Fibroblast of pulmonary artery (primary cell): ENCODE measurements at regions not wholly inside any gene's neighbourhood (a gene's known extent, or its start where the extent isn't known, plus 50 kb on each side); places are given as distances from the start of the nearest gene placed in this dataset.
A peak's percentile ranks its signal among the peaks of the same experiment; 100 is the strongest.

Experiments used
- DNase-seq: peaks from one replicate; pipeline ENCODE4 v3.0.0-alpha.2; 2010; ENCODE audit warnings: low read depth
- H3K4me3 ChIP-seq: replicated peaks from 2 replicates; pipeline ENCODE4 v1.5.1; 2011; ENCODE audit warnings: low read depth, mild to moderate bottlenecking, control low read depth, low read length, moderate library complexity
- CTCF ChIP-seq: IDR thresholded peaks from 2 replicates; pipeline ENCODE4 v1.5.1; 2011; ENCODE audit warnings: mild to moderate bottlenecking, control low read depth, low read length, inconsistent platforms; ENCODE audit errors: missing control alignments

GRCh38 chr18:79611040-79611681 is 68.4 kb upstream of the CTDP1 start:
- no peak for TF ChIP-seq CTCF
- H3K4me3 ChIP-seq, result no peak overlapping the region
- peak; percentile 90 for DNase-seq

DNA sequence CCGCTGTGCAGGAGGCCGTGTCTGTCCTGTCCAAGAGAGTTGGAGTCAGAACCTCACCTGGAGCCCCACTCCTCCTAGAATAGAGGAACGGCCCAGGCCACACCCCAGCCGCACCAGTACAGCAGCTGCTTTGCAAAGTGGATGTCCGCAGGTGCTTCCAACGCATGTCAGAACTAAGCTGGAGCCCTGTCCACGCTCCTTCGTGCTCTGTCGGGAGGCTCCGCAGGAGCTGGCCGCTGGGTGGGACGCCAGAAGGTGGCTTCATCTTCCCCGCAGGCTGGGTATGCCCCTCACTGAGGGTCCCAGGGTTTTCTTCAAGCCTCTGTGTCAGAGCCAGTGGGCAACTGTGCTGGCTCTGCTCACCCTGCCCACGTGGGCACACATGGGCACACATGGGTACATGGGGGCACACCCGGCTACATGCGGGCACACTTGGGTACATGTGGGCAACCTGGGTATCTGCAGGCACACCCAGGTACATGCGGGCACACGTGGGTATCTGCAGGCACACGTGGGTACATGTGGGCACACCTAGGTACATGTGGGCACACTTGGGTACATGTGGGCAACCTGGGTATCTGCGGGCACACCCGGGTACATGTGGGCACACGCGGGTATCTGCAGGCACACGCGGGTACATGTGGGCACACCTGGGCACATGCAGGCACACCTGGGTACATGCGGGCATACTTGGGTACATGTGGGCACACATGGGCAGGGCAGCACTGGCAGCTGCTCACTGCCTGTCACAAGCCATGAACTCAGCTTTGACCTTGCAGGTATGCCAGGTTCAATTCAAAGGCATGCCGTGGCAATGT is 67.1 kb upstream of the CTDP1 start:
- no peak for TF ChIP-seq CTCF
- no peak for DNase-seq

DNA sequence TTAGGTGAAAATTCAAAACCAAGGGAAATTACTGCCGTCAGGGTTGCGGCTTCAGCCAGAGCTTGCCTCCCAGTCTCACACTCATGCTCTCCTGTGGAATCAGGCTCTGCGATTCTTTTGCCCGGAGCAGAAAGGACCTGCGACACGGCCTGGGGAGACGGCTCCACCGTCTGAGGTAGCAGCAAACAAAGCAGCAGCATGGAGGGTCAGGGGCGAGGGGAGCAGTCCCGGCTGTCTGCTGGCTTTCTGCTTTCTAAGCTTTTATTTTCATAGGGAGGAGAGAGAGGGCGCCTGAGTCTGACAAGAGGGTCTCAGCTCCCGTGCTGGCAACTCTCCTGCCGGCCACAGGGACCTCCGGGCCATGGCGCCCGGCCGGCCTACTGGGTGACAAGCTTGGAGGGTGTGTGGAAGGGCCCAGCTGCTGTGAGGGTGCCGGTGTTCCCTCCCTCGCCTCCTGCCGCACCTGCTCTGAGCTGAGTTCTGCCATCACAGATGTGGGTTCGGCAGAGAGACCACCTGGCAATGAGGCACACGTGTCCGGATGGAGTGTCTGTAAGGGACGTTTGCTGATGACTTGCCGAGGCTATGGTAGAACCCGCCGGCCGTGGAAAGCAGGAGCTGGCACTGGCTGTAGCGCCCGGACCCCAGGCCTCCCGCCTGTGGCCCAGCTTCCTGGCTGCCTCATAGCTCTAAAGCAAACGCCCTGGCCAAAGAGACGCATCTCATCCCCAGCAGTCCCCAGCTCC is 66.2 kb upstream of the CTDP1 start:
- H3K4me3 ChIP-seq, result no peak overlapping the region
- DNase-seq, result no peak
- no peak for TF ChIP-seq CTCF

More for the DNA sequence above, 67.1 kb upstream of the CTDP1 start:
- no peak overlapping the region for H3K4me3 ChIP-seq

DNA sequence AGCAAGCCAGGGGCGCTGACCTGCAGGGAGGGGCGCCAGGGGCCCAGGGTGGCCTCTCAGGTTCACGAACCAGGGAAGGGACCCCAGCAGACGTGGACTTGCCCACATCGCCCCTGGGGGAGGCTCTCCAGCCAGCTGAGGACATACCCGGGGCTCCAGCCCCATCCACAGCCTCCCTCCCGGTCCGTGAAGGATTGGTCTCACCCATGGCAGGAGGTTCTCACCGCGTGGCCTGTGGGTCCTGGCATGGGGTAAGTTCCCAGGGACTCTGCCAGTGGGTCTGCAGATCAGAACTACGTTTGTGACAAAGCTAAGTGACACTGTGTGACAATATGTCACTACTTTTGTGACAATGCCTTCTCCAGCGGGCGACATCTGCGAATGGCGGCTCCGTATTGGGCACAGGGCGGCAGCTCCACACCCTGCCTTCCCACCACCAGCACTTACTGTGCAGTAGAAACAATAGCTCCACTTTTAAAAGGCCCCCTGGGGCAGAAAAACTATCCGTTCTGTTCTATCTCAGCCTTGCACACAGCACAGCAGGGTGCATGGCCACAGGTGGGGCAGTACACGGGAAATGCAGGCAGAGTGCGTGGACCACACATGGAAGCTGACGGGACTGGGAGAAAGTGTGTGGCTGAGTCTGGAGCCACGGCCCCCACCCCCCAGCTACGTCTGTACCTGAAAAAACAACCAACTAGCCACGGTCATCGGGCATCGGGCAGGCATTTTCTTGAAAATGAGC is 65.2 kb upstream of the CTDP1 start:
- no peak for DNase-seq
- no peak overlapping the region for H3K4me3 ChIP-seq
- no peak for TF ChIP-seq CTCF

DNA sequence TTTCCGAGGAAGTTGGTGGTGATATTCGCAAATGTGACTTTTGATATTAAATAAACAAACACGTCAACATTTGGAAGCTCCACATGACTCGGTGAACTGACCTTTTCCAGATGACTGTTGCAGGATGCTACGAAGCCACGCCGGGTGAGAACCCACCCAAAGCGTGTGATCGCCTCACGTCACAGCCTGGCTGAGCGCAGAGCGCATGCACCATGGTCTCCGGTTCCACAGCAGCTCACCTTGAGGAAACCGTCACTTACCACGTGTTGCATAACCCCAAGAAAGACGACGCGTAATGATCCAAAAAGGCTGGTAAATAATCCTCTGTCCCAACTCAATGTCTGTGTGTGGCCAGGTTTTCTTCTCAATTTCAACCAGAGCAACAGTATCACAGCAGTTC is 64.5 kb upstream of the CTDP1 start:
- H3K4me3 ChIP-seq, result no peak overlapping the region
- no peak for TF ChIP-seq CTCF
- DNase-seq, result no peak

GRCh38 chr18:79615586-79615985 is 64.0 kb upstream of the CTDP1 start:
- H3K4me3 ChIP-seq, result no peak overlapping the region
- no peak for DNase-seq
- TF ChIP-seq CTCF, result no peak
